ENCODE measurements at regions not wholly inside any gene's neighbourhood (a gene's known extent, or its start where the extent isn't known, plus 50 kb on each side); places are given as distances from the start of the nearest gene placed in this dataset.

GRCh38 chr6:92779746-92780145 lies 639.6 kb downstream of the EPHA7 start:
- TF ChIP-seq, protein P1, sequence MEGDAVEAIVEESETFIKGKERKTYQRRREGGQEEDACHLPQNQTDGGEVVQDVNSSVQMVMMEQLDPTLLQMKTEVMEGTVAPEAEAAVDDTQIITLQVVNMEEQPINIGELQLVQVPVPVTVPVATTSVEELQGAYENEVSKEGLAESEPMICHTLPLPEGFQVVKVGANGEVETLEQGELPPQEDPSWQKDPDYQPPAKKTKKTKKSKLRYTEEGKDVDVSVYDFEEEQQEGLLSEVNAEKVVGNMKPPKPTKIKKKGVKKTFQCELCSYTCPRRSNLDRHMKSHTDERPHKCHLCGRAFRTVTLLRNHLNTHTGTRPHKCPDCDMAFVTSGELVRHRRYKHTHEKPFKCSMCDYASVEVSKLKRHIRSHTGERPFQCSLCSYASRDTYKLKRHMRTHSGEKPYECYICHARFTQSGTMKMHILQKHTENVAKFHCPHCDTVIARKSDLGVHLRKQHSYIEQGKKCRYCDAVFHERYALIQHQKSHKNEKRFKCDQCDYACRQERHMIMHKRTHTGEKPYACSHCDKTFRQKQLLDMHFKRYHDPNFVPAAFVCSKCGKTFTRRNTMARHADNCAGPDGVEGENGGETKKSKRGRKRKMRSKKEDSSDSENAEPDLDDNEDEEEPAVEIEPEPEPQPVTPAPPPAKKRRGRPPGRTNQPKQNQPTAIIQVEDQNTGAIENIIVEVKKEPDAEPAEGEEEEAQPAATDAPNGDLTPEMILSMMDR (optimal IDR thresholded peaks at IDR 0.05 in 1 of 3, IDR thresholded peaks at IDR 0.05 in 1 of 3, conservative IDR thresholded peaks at IDR 0.05 in 1 of 3; ENCODE audit: extremely low read depth in 1 of 3, insufficient read depth in 2 of 3, low read length in 3 of 3): no peak
- no peak for TF ChIP-seq EZH2 (IDR thresholded peaks at IDR 0.05; ENCODE audit: low read length)

All from keratinocyte (primary cell).